ENCODE measurements at regions not wholly inside any gene's neighbourhood (a gene's known extent, or its start where the extent isn't known, plus 50 kb on each side); places are given as distances from the start of the nearest gene placed in this dataset.

GRCh38 chr3:113051787-113052186, 61.0 kb downstream of the GTPBP8 start:
- Histone ChIP-seq H3K23me2 (ENCODE audit: insufficient read length, low read depth, low read length, poor library complexity, severe bottlenecking) (no peaks in the 10 kb centered on the region), H3K27me3 (ENCODE audit: insufficient read depth, low read length) (no peaks in the 10 kb centered on the region), H3K9ac (ENCODE audit: extremely low read depth, insufficient read length, low read length) (no peak overlapping the region), H3K4ac (ENCODE audit: low read depth, low read length) (no peak overlapping the region), H2BK120ac (ENCODE audit: low read depth, low read length, poor library complexity, severe bottlenecking) (no peak overlapping the region), H3K79me2 (ENCODE audit: insufficient read depth, low read length) (no peaks in the 10 kb centered on the region), H3K56ac (ENCODE audit: insufficient read length, low read depth, low read length) (no peak overlapping the region), H2BK5ac (ENCODE audit: insufficient read length, low read length) (no peak overlapping the region), H3K23ac (ENCODE audit: insufficient read length, low read depth, low read length) (no peak overlapping the region), H4K5ac (ENCODE audit: insufficient read length, low read depth, low read length) (no peak overlapping the region), H2BK12ac (ENCODE audit: insufficient read length, low read depth, low read length) (no peak overlapping the region), H4K91ac (ENCODE audit: insufficient read length, low read depth, low read length) (no peak overlapping the region), H3K79me1 (ENCODE audit: insufficient read depth, low read depth, low read length, poor library complexity, severe bottlenecking) (no peaks in the 10 kb centered on the region), H3K27ac (ENCODE audit: insufficient read length, low read depth, low read length) (no peak overlapping the region), H4K20me1 (ENCODE audit: control insufficient read depth, insufficient read depth, insufficient read length) (no peaks in the 10 kb centered on the region), H3K9me3 (ENCODE audit: control insufficient read depth, low read depth, low read length) (no peaks in the 10 kb centered on the region), H3K4me2 (ENCODE audit: insufficient read depth, insufficient read length, low read length) (no peak overlapping the region), H4K8ac (replicated peaks; ENCODE audit: insufficient read length, low read depth, low read length) (no peak overlapping the region), H2AFZ (ENCODE audit: low read length) (no peak overlapping the region), H3K14ac (ENCODE audit: insufficient read depth, low read length) (no peak overlapping the region; the same call in 1 of the 2 replicates), H3K4me1 (ENCODE audit: insufficient read depth, low read length) (no peaks in the 10 kb centered on the region; the same call in 1 of the 2 replicates), H2AK5ac (ENCODE audit: insufficient read length, low read length) (no peak overlapping the region), H2BK15ac (ENCODE audit: low read depth, low read length) (no peak overlapping the region), H3K18ac (ENCODE audit: insufficient read length, low read depth, low read length) (no peak overlapping the region), H2BK20ac (ENCODE audit: low read depth, low read length, poor library complexity, severe bottlenecking) (no peak overlapping the region), H3T11ph (ENCODE audit: low read length) (no peak overlapping the region)
- peaks cover 0 to 3% of the 10 kb centered on the region in 2 experiments; a peak in 1 of 4 replicates for H3K4me1 Mint-ChIP-seq
- peaks cover 7 to 11% (median 8%) of the 10 kb centered on the region in 3 experiments for H3K36me3 Mint-ChIP-seq (ENCODE audit: insufficient read depth in 1 of 3, low read depth in 3 of 3)
- no CpG with 5 or more reads among the region's 3 CpGs for WGBS (ENCODE audit: extremely low coverage, insufficient read length, low lambda C conversion rate)
- H3K4me3 Mint-ChIP-seq, result no peak overlapping the region
- DNase-seq, result no peak
- no peak for TF ChIP-seq CTCF (conservative IDR thresholded peaks at IDR 0.05)
- H3K27me3 Mint-ChIP-seq (ENCODE audit: low read depth), result peaks cover 12% of the 10 kb centered on the region
- no peak overlapping the region for H3K27ac Mint-ChIP-seq
- peaks cover 11 to 13% of the 10 kb centered on the region in 2 experiments for H3K9me3 Mint-ChIP-seq
